Cardiac muscle cell (in vitro differentiated cells and primary cell): ENCODE measurements at regions not wholly inside any gene's neighbourhood (a gene's known extent, or its start where the extent isn't known, plus 50 kb on each side); places are given as distances from the start of the nearest gene placed in this dataset.

ENCODE experiments used
- DNase-seq, 2 donors: peaks; one replicate each; pipeline versions ENCODE4 v3.0.0 to v3.0.0-alpha.2; 2010 to 2017; ENCODE audit warnings: low read depth in 1 of 2, low spot score in 1 of 2
- H3K27ac ChIP-seq: fragments of 200-600 bp; sonication (generic); 2 replicates; pipeline ENCODE4 v1.5.1; 2016
- H3K27me3 ChIP-seq: fragments of 200-600 bp; sonication (generic); 2 replicates; pipeline ENCODE4 v1.6.0; 2016; ENCODE audit warnings: control low read depth
- H3K36me3 ChIP-seq: fragments of 200-600 bp; sonication (generic); 2 replicates; pipeline ENCODE4 v1.5.1; 2016; ENCODE audit warnings: control low read depth
- H3K4me1 ChIP-seq: fragments of 200-600 bp; sonication (generic); 2 replicates; pipeline ENCODE4 v1.8.1; 2017; ENCODE audit warnings: low read depth, mild to moderate bottlenecking, mixed run types
- H3K4me3 ChIP-seq: fragments of 200-600 bp; sonication (generic); 2 replicates; pipeline ENCODE4 v1.5.1; 2016; ENCODE audit warnings: mild to moderate bottlenecking
- H3K9me3 ChIP-seq: fragments of 200-600 bp; sonication (generic); 2 replicates; pipeline ENCODE4 v1.5.1; 2017; ENCODE audit warnings: low read depth, mild to moderate bottlenecking, control low read depth
- CTCF ChIP-seq: IDR thresholded peaks from 2 replicates; pipeline ENCODE4 v1.5.1; 2012; ENCODE audit warnings: low read depth, mild to moderate bottlenecking, low read length

GRCh38 chr7:69162931-69163670 is 435.2 kb upstream of the AUTS2 start:
- Histone ChIP-seq H3K27me3 (no peaks in the 10 kb centered on the region), H3K36me3 (no peaks in the 10 kb centered on the region), H3K27ac (no peak overlapping the region), H3K4me3 (no peak overlapping the region), H3K4me1 (no peaks in the 10 kb centered on the region), H3K9me3 (no peaks in the 10 kb centered on the region)
- DNase-seq = no peak
- TF ChIP-seq CTCF = no peak

- TF ChIP-seq CTCF = no peak
Observed at GRCh38 chr7:69166979-69167516, 431.2 kb upstream of the AUTS2 start.

GRCh38 chr7:69169386-69169785 is 428.9 kb upstream of the AUTS2 start:
- no peak for TF ChIP-seq CTCF
- Histone ChIP-seq H3K4me3 (no peak overlapping the region), H3K36me3 (no peaks in the 10 kb centered on the region), H3K27ac (no peak overlapping the region), H3K27me3 (peaks cover 19% of the 10 kb centered on the region), H3K9me3 (no peaks in the 10 kb centered on the region), H3K4me1 (no peaks in the 10 kb centered on the region)
- DNase-seq = no peak

More at GRCh38 chr7:69166979-69167516, 431.2 kb upstream of the AUTS2 start:
- Histone ChIP-seq H3K27ac (no peak overlapping the region), H3K4me1 (no peaks in the 10 kb centered on the region), H3K36me3 (no peaks in the 10 kb centered on the region), H3K9me3 (no peaks in the 10 kb centered on the region), H3K27me3 (peaks cover 9% of the 10 kb centered on the region), H3K4me3 (no peak overlapping the region)
- no peak for DNase-seq

- Histone ChIP-seq H3K9me3 (no peaks in the 10 kb centered on the region), H3K27me3 (peaks cover 19% of the 10 kb centered on the region), H3K27ac (no peak overlapping the region), H3K4me1 (no peaks in the 10 kb centered on the region), H3K4me3 (no peak overlapping the region), H3K36me3 (no peaks in the 10 kb centered on the region)
- no peak for DNase-seq
- TF ChIP-seq CTCF = no peak
Observed at GRCh38 chr7:69172357-69173077, 425.8 kb upstream of the AUTS2 start.

- no peaks in the 10 kb centered on the region for H3K9me3 ChIP-seq
- H3K4me3 ChIP-seq = no peak overlapping the region
- peaks cover 19% of the 10 kb centered on the region for H3K27me3 ChIP-seq
- no peak overlapping the region for H3K27ac ChIP-seq
- TF ChIP-seq CTCF = no peak
- no peak for DNase-seq
- no peaks in the 10 kb centered on the region for H3K4me1 ChIP-seq
- no peaks in the 10 kb centered on the region for H3K36me3 ChIP-seq
Observed at GRCh38 chr7:69173341-69173740, 424.9 kb upstream of the AUTS2 start.
